ENCODE measurements at regions not wholly inside any gene's neighbourhood (a gene's known extent, or its start where the extent isn't known, plus 50 kb on each side); places are given as distances from the start of the nearest gene placed in this dataset.
"Not testable (repeated sequence)": the region's sequence is repeated elsewhere in the genome, so short reads cannot be mapped to it uniquely, and the experiment has no call there.

- CTCF ChIA-PET = interaction anchor here (0.6 kb wide), 2 partner anchors 48 to 98 kb away, joined by 3 to 6 read pairs; no protein-coding TSS in a partner anchor
- Histone ChIP-seq H2AFZ (no peak overlapping the region), H3K27me3 (ENCODE audit: insufficient read depth, low read depth) (no peaks in the 10 kb centered on the region), H3K36me3 (ENCODE audit: low read depth) (no peaks in the 10 kb centered on the region), H3K4me1 (replicated peaks; ENCODE audit: insufficient read depth) (peaks cover 7% of the 10 kb centered on the region; the same call in 1 of the 2 replicates), H3F3A (ENCODE audit: insufficient read depth, low read depth) (no peaks in the 10 kb centered on the region), H3K4me2 (no peak overlapping the region), H3K9me3 (ENCODE audit: insufficient read depth, low read depth) (no peaks in the 10 kb centered on the region; the same call in 1 of the 2 replicates), H4K20me1 (ENCODE audit: insufficient read depth) (no peaks in the 10 kb centered on the region), H3K9me2 (ENCODE audit: insufficient read depth) (no peaks in the 10 kb centered on the region), H3K4me3 (no peak overlapping the region), H3K79me2 (ENCODE audit: low read depth) (no peaks in the 10 kb centered on the region), H3K27ac (no peak overlapping the region)
- intact Hi-C loops (cut with micrococcal nuclease; ENCODE audit: unreplicated experiment) = no loop called here
- TF ChIP-seq EZH2 (IDR thresholded peaks at IDR 0.05; ENCODE audit: low read depth) (no peak), CTCF (conservative IDR thresholded peaks at IDR 0.05) (no peak)
- no peak for DNase-seq
- no TSS peak for BruUV-seq (replicated peaks)
- POLR2A ChIA-PET (ENCODE audit: unreplicated experiment) = no interaction called here
These were observed 148.5 kb upstream of the ALDH1B1 start for GRCh38 chr9:38243993-38244392.

- H3K27me3 ChIP-seq (ENCODE audit: insufficient read depth, low read depth); H3K36me3 ChIP-seq (ENCODE audit: low read depth); H4K20me1 ChIP-seq (ENCODE audit: insufficient read depth); BruUV-seq (replicated peaks); CTCF ChIA-PET; H3K9me3 ChIP-seq (ENCODE audit: insufficient read depth, low read depth); H3K4me2 ChIP-seq; H3K27ac ChIP-seq; intact Hi-C loops (cut with micrococcal nuclease; ENCODE audit: unreplicated experiment); H2AFZ ChIP-seq; H3K4me3 ChIP-seq; POLR2A ChIA-PET (ENCODE audit: unreplicated experiment); DNase-seq; H3K9me2 ChIP-seq (ENCODE audit: insufficient read depth); H3K79me2 ChIP-seq (ENCODE audit: low read depth); H3F3A ChIP-seq (ENCODE audit: insufficient read depth, low read depth); H3K4me1 ChIP-seq (replicated peaks; ENCODE audit: insufficient read depth): not testable (repeated sequence)
These were observed 150.4 kb upstream of the ALDH1B1 start for GRCh38 chr9:38242151-38242550.

- Histone ChIP-seq H3K79me2 (ENCODE audit: low read depth) (no peaks in the 10 kb centered on the region), H3K36me3 (ENCODE audit: low read depth) (no peaks in the 10 kb centered on the region), H2AFZ (no peak overlapping the region), H3K27me3 (ENCODE audit: insufficient read depth, low read depth) (no peaks in the 10 kb centered on the region), H3K4me2 (no peak overlapping the region), H4K20me1 (ENCODE audit: insufficient read depth) (no peaks in the 10 kb centered on the region), H3K4me1 (replicated peaks; ENCODE audit: insufficient read depth) (peaks cover 13% of the 10 kb centered on the region; the same call in 1 of the 2 replicates), H3K9me2 (ENCODE audit: insufficient read depth) (no peaks in the 10 kb centered on the region), H3K27ac (no peak overlapping the region), H3K9me3 (ENCODE audit: insufficient read depth, low read depth) (no peaks in the 10 kb centered on the region), H3F3A (ENCODE audit: insufficient read depth, low read depth) (no peaks in the 10 kb centered on the region), H3K4me3 (no peak overlapping the region)
- CTCF ChIA-PET = no interaction called here
- no peak for DNase-seq
- no TSS peak for BruUV-seq (replicated peaks)
- POLR2A ChIA-PET (ENCODE audit: unreplicated experiment) = no interaction called here
- TF ChIP-seq CTCF (conservative IDR thresholded peaks at IDR 0.05) = no peak
- TF ChIP-seq EZH2 (IDR thresholded peaks at IDR 0.05; ENCODE audit: low read depth) = no peak
- intact Hi-C loops (cut with micrococcal nuclease; ENCODE audit: unreplicated experiment) = no loop called here
These were observed 152.5 kb upstream of the ALDH1B1 start for GRCh38 chr9:38240051-38240450.

- ChIA-PET POLR2A (ENCODE audit: unreplicated experiment) (no interaction called here), CTCF (no interaction called here)
- no TSS peak for BruUV-seq (replicated peaks)
These were observed 157.3 kb upstream of the ALDH1B1 start for GRCh38 chr9:38235244-38235643.

More at GRCh38 chr9:38235244-38235643, 157.3 kb upstream of the ALDH1B1 start:
- Histone ChIP-seq H3K27me3 (ENCODE audit: insufficient read depth, low read depth) (no peaks in the 10 kb centered on the region), H3K4me2 (no peak overlapping the region), H4K20me1 (ENCODE audit: insufficient read depth) (no peaks in the 10 kb centered on the region), H3K4me1 (replicated peaks; ENCODE audit: insufficient read depth) (0 out of 2 replicates have a peak, but pooled peaks cover 8% of the 10 kb centered on the region), H3K27ac (no peak overlapping the region), H3K36me3 (ENCODE audit: low read depth) (no peaks in the 10 kb centered on the region), H3F3A (ENCODE audit: insufficient read depth, low read depth) (no peaks in the 10 kb centered on the region), H3K79me2 (ENCODE audit: low read depth) (no peaks in the 10 kb centered on the region), H2AFZ (no peak overlapping the region), H3K4me3 (no peak overlapping the region), H3K9me3 (ENCODE audit: insufficient read depth, low read depth) (no peaks in the 10 kb centered on the region), H3K9me2 (ENCODE audit: insufficient read depth) (no peaks in the 10 kb centered on the region)
- DNase-seq = no peak
- intact Hi-C loops (cut with micrococcal nuclease; ENCODE audit: unreplicated experiment) = no loop called here
- no peak for TF ChIP-seq CTCF (conservative IDR thresholded peaks at IDR 0.05)
- no peak for TF ChIP-seq EZH2 (IDR thresholded peaks at IDR 0.05; ENCODE audit: low read depth)
